ENCODE measurements at regions not wholly inside any gene's neighbourhood (a gene's known extent, or its start where the extent isn't known, plus 50 kb on each side); places are given as distances from the start of the nearest gene placed in this dataset.
"Not testable (repeated sequence)": the region's sequence is repeated elsewhere in the genome, so short reads cannot be mapped to it uniquely, and the experiment has no call there.

DNA sequence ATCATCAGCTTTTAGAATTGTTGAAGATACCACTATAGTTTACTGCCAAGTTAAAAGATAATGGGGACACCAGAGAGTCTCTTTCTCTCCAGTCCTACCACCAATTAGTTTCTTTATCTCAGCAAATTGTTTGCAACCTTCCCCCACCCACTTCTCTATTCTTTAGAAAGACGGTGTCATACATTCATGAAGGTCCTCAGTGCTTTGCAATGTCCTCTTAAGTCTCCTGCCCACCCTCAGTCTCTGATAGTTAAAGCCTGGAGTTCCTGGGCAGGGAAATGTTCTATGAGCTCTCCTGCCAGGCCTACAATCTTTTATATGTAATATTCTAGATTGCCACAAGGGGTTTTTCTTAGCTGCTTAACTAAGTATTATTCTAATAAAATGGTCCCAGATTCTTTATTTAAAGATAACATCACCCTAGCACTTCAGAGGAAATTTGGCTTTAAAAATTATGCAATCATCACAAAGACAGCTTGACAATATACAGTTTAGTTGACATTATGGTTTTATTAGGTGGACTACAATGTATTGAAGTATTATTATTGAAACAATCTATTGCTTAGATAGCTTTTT lies 509.2 kb downstream of the CSNK1G3 start (continued):
- no peak for TF ChIP-seq ARNT (IDR thresholded peaks at IDR 0.05)
- no peak for TF ChIP-seq MLLT1 (IDR thresholded peaks at IDR 0.05)
- no peak for TF ChIP-seq DPF2 (IDR thresholded peaks at IDR 0.05)

DNA sequence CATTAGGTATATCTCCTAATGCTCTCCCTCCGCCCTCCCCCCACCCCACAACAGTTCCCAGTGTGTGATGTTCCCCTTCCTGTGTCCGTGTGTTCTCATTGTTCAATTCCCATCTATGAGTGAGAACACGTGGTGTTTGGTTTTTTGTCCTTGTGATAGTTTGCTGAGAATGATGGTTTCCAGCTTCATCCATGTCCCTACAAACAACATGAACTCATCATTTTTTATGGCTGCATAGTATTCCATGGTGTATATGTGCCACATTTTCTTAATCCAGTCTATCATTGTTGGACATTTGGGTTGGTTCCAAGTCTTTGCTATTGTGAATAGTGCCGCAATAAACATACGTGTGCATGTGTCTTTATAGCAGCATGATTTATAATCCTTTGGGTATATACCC lies 505.3 kb downstream of the CSNK1G3 start:
- H3K9me1 ChIP-seq (ENCODE audit: control insufficient read depth, insufficient read depth, low read length); H3K4me1 ChIP-seq (replicated peaks in 1 of 2; ENCODE audit: control insufficient read depth in 2 of 2, insufficient read depth in 2 of 2, low read length in 2 of 2); H3K9ac ChIP-seq (ENCODE audit: insufficient read depth in 1 of 2, low read depth in 2 of 2, low read length in 2 of 2); H3K36me3 ChIP-seq (ENCODE audit: control insufficient read depth, insufficient read depth, low read length); H3K79me2 ChIP-seq (ENCODE audit: control insufficient read depth, insufficient read depth, low read length); H3K9me3 ChIP-seq (replicated peaks; ENCODE audit: control insufficient read depth, insufficient read depth, low read depth, low read length); FAIRE-seq; ATAC-seq; H2AFZ ChIP-seq (ENCODE audit: low read depth, low read length); DNase-seq (ENCODE audit: extremely low read depth in 1 of 4, low spot score in 3 of 4); intact Hi-C loops (cut with micrococcal nuclease); BruUV-seq (replicated peaks); CTCF ChIA-PET (ENCODE audit: low intra/inter-chr PET ratio); in situ Hi-C loops (cut with MboI); H3K27ac ChIP-seq (ENCODE audit: extremely low read depth, low read depth, low read length); H3K4me2 ChIP-seq (ENCODE audit: insufficient read depth, low read length); H4K20me1 ChIP-seq (replicated peaks; ENCODE audit: control insufficient read depth, insufficient read depth, low read length); H3K27me3 ChIP-seq (ENCODE audit: control insufficient read depth in 2 of 2, insufficient read depth in 2 of 2, low read length in 2 of 2); POLR2A ChIA-PET; H3K4me3 ChIP-seq: not testable (repeated sequence)
- no CpG with 5 or more reads among the region's 5 CpGs for WGBS (ENCODE audit: insufficient coverage, low coverage, missing lambda C conversion rate)

Measured in K562 (cell line).